ENCODE measurements at regions not wholly inside any gene's neighbourhood (a gene's known extent, or its start where the extent isn't known, plus 50 kb on each side); places are given as distances from the start of the nearest gene placed in this dataset.

GRCh38 chr1:56171670-56172069 lies 407.7 kb downstream of the PLPP3 start:
- Histone ChIP-seq H3K9me3 (no peaks in the 10 kb centered on the region), H3K4me3 (no peak overlapping the region), H3K36me3 (no peaks in the 10 kb centered on the region), H3K27ac (no peak overlapping the region), H3K4me1 (no peaks in the 10 kb centered on the region), H3K27me3 (no peaks in the 10 kb centered on the region)
- WGBS (ENCODE audit: insufficient coverage, low coverage, low lambda C conversion rate, missing lambda C conversion rate): 46% methylated on average over 1 of the region's 1 CpG
- ATAC-seq: peak in 2 of 4 donors; percentile 20 to 45
- no peak for DNase-seq
- no peak for TF ChIP-seq CTCF (IDR thresholded peaks at IDR 0.05)
- TF ChIP-seq POLR2A (IDR thresholded peaks at IDR 0.05): no peak
- intact Hi-C loops (cut with DNase I): no loop called here

- 66% methylated on average over 3 of the region's 4 CpGs for WGBS (ENCODE audit: insufficient coverage, low coverage, low lambda C conversion rate, missing lambda C conversion rate)
- Histone ChIP-seq H3K36me3 (no peaks in the 10 kb centered on the region), H3K27me3 (no peaks in the 10 kb centered on the region), H3K27ac (no peak overlapping the region), H3K9me3 (no peaks in the 10 kb centered on the region), H3K4me1 (no peaks in the 10 kb centered on the region), H3K4me3 (no peak overlapping the region)
- intact Hi-C loops (cut with DNase I): no loop called here
- ATAC-seq: no peak
- DNase-seq: no peak
- TF ChIP-seq CTCF (IDR thresholded peaks at IDR 0.05): no peak
- TF ChIP-seq POLR2A (IDR thresholded peaks at IDR 0.05): no peak
These were observed 408.5 kb downstream of the PLPP3 start for GRCh38 chr1:56170784-56171320.

- H3K4me3 ChIP-seq: no peak overlapping the region
- no peaks in the 10 kb centered on the region for H3K4me1 ChIP-seq
- DNase-seq: no peak
- no peak for ATAC-seq
- TF ChIP-seq CTCF (IDR thresholded peaks at IDR 0.05) (no peak), POLR2A (IDR thresholded peaks at IDR 0.05) (no peak)
- H3K27me3 ChIP-seq: no peaks in the 10 kb centered on the region
- H3K9me3 ChIP-seq: no peaks in the 10 kb centered on the region
- WGBS (ENCODE audit: insufficient coverage, low coverage, low lambda C conversion rate, missing lambda C conversion rate): 56% methylated on average over 1 of the region's 1 CpG
- H3K27ac ChIP-seq: no peak overlapping the region
- H3K36me3 ChIP-seq: no peaks in the 10 kb centered on the region
- intact Hi-C loops (cut with DNase I): no loop called here
These were observed 409.5 kb downstream of the PLPP3 start for GRCh38 chr1:56169856-56170255.

GRCh38 chr1:56168176-56168575 lies 411.2 kb downstream of the PLPP3 start:
- ATAC-seq (no peak), DNase-seq (no peak)

More at GRCh38 chr1:56168176-56168575, 411.2 kb downstream of the PLPP3 start:
- Histone ChIP-seq H3K9me3 (no peaks in the 10 kb centered on the region), H3K4me3 (no peak overlapping the region), H3K36me3 (no peaks in the 10 kb centered on the region), H3K27ac (no peak overlapping the region), H3K27me3 (no peaks in the 10 kb centered on the region), H3K4me1 (no peaks in the 10 kb centered on the region)
- WGBS (ENCODE audit: insufficient coverage, low coverage, low lambda C conversion rate, missing lambda C conversion rate): 81% methylated on average over 2 of the region's 2 CpGs
- no peak for TF ChIP-seq CTCF (IDR thresholded peaks at IDR 0.05)
- no peak for TF ChIP-seq POLR2A (IDR thresholded peaks at IDR 0.05)
- intact Hi-C loops (cut with DNase I): no loop called here
